ENCODE measurements at regions not wholly inside any gene's neighbourhood (a gene's known extent, or its start where the extent isn't known, plus 50 kb on each side); places are given as distances from the start of the nearest gene placed in this dataset.

DNA sequence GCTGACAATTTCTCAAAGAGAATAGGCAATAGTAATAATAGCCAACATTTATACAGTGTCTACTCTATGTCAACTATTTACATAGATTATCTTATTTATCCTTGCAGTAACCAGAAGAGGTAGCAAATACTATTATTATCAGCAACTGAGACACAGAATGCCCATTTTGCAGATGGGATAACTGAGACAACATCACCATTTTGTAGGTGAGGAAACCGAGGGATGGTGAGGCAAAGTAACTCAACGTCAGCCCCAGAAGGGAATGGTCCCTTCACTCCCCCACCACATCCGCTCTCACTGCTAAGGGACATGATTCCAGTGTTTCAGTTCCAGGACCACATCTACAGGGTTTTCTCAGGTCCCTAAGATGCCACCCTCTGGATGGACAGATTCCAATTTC is 261.2 kb upstream of the NEBL start:
- TF ChIP-seq, protein P1, sequence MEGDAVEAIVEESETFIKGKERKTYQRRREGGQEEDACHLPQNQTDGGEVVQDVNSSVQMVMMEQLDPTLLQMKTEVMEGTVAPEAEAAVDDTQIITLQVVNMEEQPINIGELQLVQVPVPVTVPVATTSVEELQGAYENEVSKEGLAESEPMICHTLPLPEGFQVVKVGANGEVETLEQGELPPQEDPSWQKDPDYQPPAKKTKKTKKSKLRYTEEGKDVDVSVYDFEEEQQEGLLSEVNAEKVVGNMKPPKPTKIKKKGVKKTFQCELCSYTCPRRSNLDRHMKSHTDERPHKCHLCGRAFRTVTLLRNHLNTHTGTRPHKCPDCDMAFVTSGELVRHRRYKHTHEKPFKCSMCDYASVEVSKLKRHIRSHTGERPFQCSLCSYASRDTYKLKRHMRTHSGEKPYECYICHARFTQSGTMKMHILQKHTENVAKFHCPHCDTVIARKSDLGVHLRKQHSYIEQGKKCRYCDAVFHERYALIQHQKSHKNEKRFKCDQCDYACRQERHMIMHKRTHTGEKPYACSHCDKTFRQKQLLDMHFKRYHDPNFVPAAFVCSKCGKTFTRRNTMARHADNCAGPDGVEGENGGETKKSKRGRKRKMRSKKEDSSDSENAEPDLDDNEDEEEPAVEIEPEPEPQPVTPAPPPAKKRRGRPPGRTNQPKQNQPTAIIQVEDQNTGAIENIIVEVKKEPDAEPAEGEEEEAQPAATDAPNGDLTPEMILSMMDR (IDR thresholded peaks at IDR 0.05; ENCODE audit: low read depth, low read length, missing control alignments), result no peak
- in situ Hi-C loops (cut with HindIII; ENCODE audit: low sequenced_read_pairs), result no loop called here
- H3K4me3 ChIP-seq (ENCODE audit: low read depth, low read length), result no peak overlapping the region
- DNase-seq (ENCODE audit: low read depth), result no peak

DNA sequence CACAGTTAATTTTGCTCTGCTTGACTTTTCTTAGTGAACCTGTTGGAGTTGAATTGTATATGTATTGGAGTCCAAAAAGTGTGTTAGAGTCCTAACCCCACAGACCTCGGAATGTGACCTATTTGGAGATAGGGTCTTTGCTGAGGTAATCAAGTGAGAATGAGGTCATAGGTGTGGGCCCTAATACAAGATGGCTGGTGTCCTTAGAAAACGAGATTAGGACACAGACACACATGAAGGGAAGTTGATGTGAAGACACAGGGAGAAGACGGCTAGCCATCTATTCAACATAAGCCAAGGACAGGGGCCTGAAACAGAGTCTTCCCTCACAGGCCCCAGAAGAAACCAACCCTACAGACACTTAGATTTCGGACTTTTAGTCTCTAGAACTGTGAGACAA is 260.6 kb upstream of the NEBL start:
- DNase-seq (ENCODE audit: low read depth), result no peak
- in situ Hi-C loops (cut with HindIII; ENCODE audit: low sequenced_read_pairs), result no loop called here
- TF ChIP-seq, protein P1 (IDR thresholded peaks at IDR 0.05; ENCODE audit: low read depth, low read length, missing control alignments), result no peak
- no peak overlapping the region for H3K4me3 ChIP-seq (ENCODE audit: low read depth, low read length)

GRCh38 chr10:21150166-21150565 is 253.1 kb upstream of the NEBL start:
- H3K4me3 ChIP-seq (ENCODE audit: low read depth, low read length), result no peak overlapping the region
- TF ChIP-seq, protein P1 (IDR thresholded peaks at IDR 0.05; ENCODE audit: low read depth, low read length, missing control alignments), result no peak
- in situ Hi-C loops (cut with HindIII; ENCODE audit: low sequenced_read_pairs), result no loop called here
- no peak for DNase-seq (ENCODE audit: low read depth)

GRCh38 chr10:21146436-21146789 is 249.3 kb upstream of the NEBL start:
- H3K4me3 ChIP-seq (ENCODE audit: low read depth, low read length), result no peak overlapping the region
- in situ Hi-C loops (cut with HindIII; ENCODE audit: low sequenced_read_pairs), result no loop called here
- DNase-seq (ENCODE audit: low read depth), result no peak
- TF ChIP-seq, protein P1 (IDR thresholded peaks at IDR 0.05; ENCODE audit: low read depth, low read length, missing control alignments), result no peak

DNA sequence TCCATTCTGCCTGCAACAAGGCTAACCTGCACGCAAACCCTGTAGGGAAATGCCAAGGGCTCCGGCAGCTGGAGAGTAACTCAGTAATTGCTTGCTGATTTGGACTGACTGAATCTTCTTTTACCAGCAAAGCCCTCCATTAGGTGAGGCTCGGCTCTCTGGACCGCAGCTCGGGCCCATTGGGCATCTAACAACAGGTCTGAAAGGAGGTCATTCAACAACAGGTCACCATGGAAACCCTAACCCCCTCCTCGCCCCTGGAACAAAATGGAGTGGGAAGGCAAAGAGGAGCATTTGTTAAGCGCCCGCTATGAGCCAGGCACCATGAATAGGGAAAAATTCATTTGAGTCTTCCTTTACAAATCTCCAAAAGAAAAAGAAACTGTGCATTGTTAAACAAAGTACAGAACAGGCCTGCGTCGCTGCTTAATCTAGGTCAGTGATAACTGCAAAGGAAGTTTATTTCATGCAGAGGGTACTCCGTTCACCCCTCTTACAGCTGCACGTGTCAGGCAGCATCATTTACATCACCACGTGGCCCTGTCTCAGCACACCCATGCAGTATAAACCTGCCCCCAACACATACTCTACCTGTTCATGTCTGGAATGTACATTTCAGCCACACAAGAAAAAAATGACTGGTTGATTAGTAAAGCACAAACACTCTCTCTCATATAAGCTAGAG is 248.8 kb upstream of the NEBL start:
- no peak overlapping the region for H3K4me3 ChIP-seq (ENCODE audit: low read depth, low read length)
- TF ChIP-seq, protein P1 (IDR thresholded peaks at IDR 0.05; ENCODE audit: low read depth, low read length, missing control alignments), result no peak
- DNase-seq (ENCODE audit: low read depth), result no peak
- in situ Hi-C loops (cut with HindIII; ENCODE audit: low sequenced_read_pairs), result no loop called here

DNA sequence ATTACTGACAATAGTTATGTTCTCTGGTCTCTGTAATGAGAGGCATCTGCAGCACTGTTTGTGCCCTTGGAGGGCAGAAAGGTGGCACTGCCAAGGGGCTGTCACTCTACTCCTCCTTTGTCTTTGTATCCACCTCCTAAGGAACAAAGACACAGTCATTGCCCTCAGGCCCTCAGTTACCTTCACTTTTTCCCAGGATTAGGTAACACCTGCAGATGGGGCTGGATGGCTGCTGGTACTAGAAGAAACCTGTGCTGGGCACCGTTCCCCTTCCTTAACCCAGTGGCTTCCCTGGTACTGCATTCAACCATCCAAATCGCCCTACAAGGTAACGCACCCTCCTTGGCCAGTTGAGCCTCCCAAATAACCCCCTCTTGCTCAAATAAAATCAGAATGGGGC is 246.9 kb upstream of the NEBL start:
- in situ Hi-C loops (cut with HindIII; ENCODE audit: low sequenced_read_pairs), result no loop called here
- H3K4me3 ChIP-seq (ENCODE audit: low read depth, low read length), result no peak overlapping the region
- TF ChIP-seq, protein P1 (IDR thresholded peaks at IDR 0.05; ENCODE audit: low read depth, low read length, missing control alignments), result no peak
- DNase-seq (ENCODE audit: low read depth), result no peak
